CD14-positive monocyte (primary cell): ENCODE measurements at regions not wholly inside any gene's neighbourhood (a gene's known extent, or its start where the extent isn't known, plus 50 kb on each side); places are given as distances from the start of the nearest gene placed in this dataset.

ENCODE experiments used
- DNase-seq, 3 donors: peaks; one replicate each; pipeline ENCODE4 v3.0.0-alpha.2; 2011 to 2022
- H2AFZ ChIP-seq: 2 replicates; pipeline ENCODE4 v1.6.0; 2012; ENCODE audit warnings: mild to moderate bottlenecking, low read depth, low read length, inconsistent platforms; ENCODE audit not compliant: insufficient read depth, poor library complexity, severe bottlenecking
- H3K27ac ChIP-seq, 2 donors: 1 replicate in 1 of 2; 2 replicates in 1 of 2; pipeline ENCODE4 v1.5.1; 2012 to 2013; ENCODE audit warnings: low read length in 2 of 2, control low read depth in 1 of 2, inconsistent platforms in 1 of 2, low read depth in 1 of 2, mild to moderate bottlenecking in 1 of 2
- H3K27me3 ChIP-seq, 2 donors: one replicate each; pipeline versions ENCODE4 v1.6.0 to v1.6.1; 2011 to 2013; ENCODE audit warnings: low read length in 2 of 2; ENCODE audit not compliant: control insufficient read depth in 2 of 2, insufficient read depth in 2 of 2
- H3K36me3 ChIP-seq, 2 donors: replicated peaks in 1 of 2; 1 replicate in 1 of 2; 2 replicates in 1 of 2; pipeline versions ENCODE4 v1.5.1 to v1.6.1; 2012 to 2013; ENCODE audit warnings: low read length in 2 of 2, control low read depth in 1 of 2, inconsistent platforms in 1 of 2, mild to moderate bottlenecking in 1 of 2; ENCODE audit not compliant: insufficient read depth in 2 of 2, control insufficient read depth in 1 of 2
- H3K4me1 ChIP-seq, 2 donors: 1 replicate in 1 of 2; 2 replicates in 1 of 2; pipeline versions ENCODE4 v1.5.1 to v1.6.1; 2012 to 2013; ENCODE audit warnings: low read length in 2 of 2, control low read depth in 1 of 2, inconsistent platforms in 1 of 2, mild to moderate bottlenecking in 1 of 2, moderate library complexity in 1 of 2; ENCODE audit not compliant: insufficient read depth in 2 of 2, control insufficient read depth in 1 of 2
- H3K4me2 ChIP-seq: replicated peaks from 2 replicates; pipeline ENCODE3; 2012; ENCODE audit warnings: low read length, moderate library complexity, mild to moderate bottlenecking; ENCODE audit not compliant: poor library complexity, severe bottlenecking; ENCODE audit errors: extremely low read depth
- H3K4me3 ChIP-seq, 3 experiments: fragments of 200-600 bp in 1 of 3; sonication (generic) in 1 of 3; replicated peaks in 1 of 3; 1 replicate in 2 of 3; 2 replicates in 1 of 3; pipeline ENCODE4 v1.5.1; 2011 to 2013; ENCODE audit warnings: low read length in 3 of 3, mild to moderate bottlenecking in 3 of 3, control low read depth in 2 of 3, low read depth in 2 of 3, inconsistent platforms in 1 of 3, moderate library complexity in 1 of 3
- H3K79me2 ChIP-seq: 2 replicates; pipeline ENCODE4 v1.6.0; 2012; ENCODE audit warnings: mild to moderate bottlenecking, control low read depth, inconsistent platforms, low read length, moderate library complexity; ENCODE audit not compliant: insufficient read depth
- H3K9ac ChIP-seq: 2 replicates; pipeline ENCODE4 v1.6.0; 2017; ENCODE audit warnings: low read length, mild to moderate bottlenecking; ENCODE audit not compliant: insufficient read depth, poor library complexity, severe bottlenecking
- H3K9me3 ChIP-seq, 2 donors: replicated peaks in 1 of 2; 1 replicate in 1 of 2; 2 replicates in 1 of 2; pipeline versions ENCODE4 v1.5.1 to v1.6.1; 2012 to 2013; ENCODE audit warnings: low read length in 2 of 2, control low read depth in 1 of 2; ENCODE audit not compliant: control insufficient read depth in 1 of 2, insufficient read depth in 1 of 2
- H4K20me1 ChIP-seq: 2 replicates; pipeline ENCODE4 v1.6.0; 2012; ENCODE audit warnings: mild to moderate bottlenecking, low read length, control low read depth, moderate library complexity; ENCODE audit not compliant: insufficient read depth
- H3K27ac Mint-ChIP-seq, 7 donors: one replicate each; pipeline ENCODE4 v1.8.0; 2020; ENCODE audit warnings: mild to moderate bottlenecking in 7 of 7, mixed read lengths in 7 of 7, moderate library complexity in 6 of 7, inconsistent platforms in 2 of 7
- H3K27me3 Mint-ChIP-seq, 3 donors: one replicate each; pipeline ENCODE4 v1.8.0; 2021 to 2022; ENCODE audit warnings: low read depth in 3 of 3, mild to moderate bottlenecking in 3 of 3, mixed read lengths in 3 of 3, moderate library complexity in 3 of 3, inconsistent platforms in 1 of 3
- H3K36me3 Mint-ChIP-seq, 2 donors: one replicate each; pipeline ENCODE4 v1.8.0; 2020; ENCODE audit warnings: mixed read lengths in 2 of 2, inconsistent platforms in 1 of 2, mild to moderate bottlenecking in 1 of 2
- H3K4me1 Mint-ChIP-seq: one replicate; pipeline ENCODE4 v1.8.0; 2020; ENCODE audit warnings: mild to moderate bottlenecking, mixed read lengths
- H3K4me3 Mint-ChIP-seq, 2 donors: one replicate each; pipeline ENCODE4 v1.8.0; 2020; ENCODE audit warnings: mild to moderate bottlenecking in 2 of 2, mixed read lengths in 2 of 2, moderate library complexity in 1 of 2
- H3K9me3 Mint-ChIP-seq, 7 donors: one replicate each; pipeline ENCODE4 v1.8.0; 2020 to 2022; ENCODE audit warnings: mixed read lengths in 7 of 7, mild to moderate bottlenecking in 6 of 7, moderate library complexity in 6 of 7, inconsistent platforms in 2 of 7
- WGBS: methylation state at CpG from one replicate; pipeline ENCODE4 v1.1.5; 2013; ENCODE audit warnings: missing lambda C conversion rate; ENCODE audit not compliant: insufficient coverage; 5-methylcytosine and 5-hydroxymethylcytosine counted together
- intact Hi-C, 2 donors: fragments of 100-400 bp; cut with micrococcal nuclease; formaldehyde crosslinking; loops; one replicate each; pipeline versions ENCODE4 v1.15.0 to v1.15.1; 2023
- TF ChIP-seq, protein P1 (sequence below): fragments of 200-600 bp; IDR thresholded peaks from one replicate; pipeline ENCODE4 v1.8.0; 2022; ENCODE audit warnings: antibody characterized with exemption, mild to moderate bottlenecking

DNA sequence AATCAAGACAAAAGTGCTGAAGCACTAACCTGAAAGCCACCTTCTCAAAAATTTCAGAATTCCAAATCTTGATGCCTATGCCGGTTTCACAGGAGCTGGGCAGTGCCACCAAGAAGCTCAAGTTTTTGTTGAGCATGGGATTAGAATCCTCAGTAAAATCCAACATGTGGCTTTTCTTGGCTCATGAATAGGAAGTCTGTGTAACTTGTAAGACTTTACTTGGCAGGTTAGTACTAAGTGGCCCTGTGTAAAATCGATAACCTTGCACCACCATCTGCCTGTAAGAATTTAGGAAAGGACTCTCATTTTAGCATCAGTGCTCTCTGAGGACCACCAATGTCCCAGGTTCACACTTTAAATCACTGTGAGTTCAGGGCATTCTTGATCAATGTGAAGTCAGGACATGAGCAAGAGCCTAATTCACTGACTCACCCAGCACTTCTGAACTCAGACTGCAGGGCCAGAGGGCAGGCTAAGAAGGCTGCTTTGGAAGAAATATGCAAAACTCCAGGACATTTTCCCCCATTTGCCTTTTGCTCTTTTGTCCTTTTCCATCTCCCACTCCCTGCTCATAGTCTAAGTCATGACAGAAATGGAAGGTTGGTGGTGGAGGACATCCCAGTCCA is 113.2 kb downstream of the EDN1 start:
- Mint-ChIP-seq H3K27me3 (peaks cover 2 to 9% (median 3%) of the 10 kb centered on the region in 3 donors), H3K4me1 (no peaks in the 10 kb centered on the region), H3K36me3 (no peaks in the 10 kb centered on the region), H3K27ac (no peak overlapping the region), H3K9me3 (peaks cover 0 to 2% (median 0%) of the 10 kb centered on the region in 7 donors), H3K4me3 (no peak overlapping the region)
- H3K4me1 ChIP-seq = no peaks in the 10 kb centered on the region
- no peaks in the 10 kb centered on the region for H3K36me3 ChIP-seq
- no peak overlapping the region for H3K4me2 ChIP-seq
- no peak overlapping the region for H2AFZ ChIP-seq
- H3K4me3 ChIP-seq = no peak overlapping the region
- no peaks in the 10 kb centered on the region for H3K9me3 ChIP-seq
- H3K79me2 ChIP-seq = no peaks in the 10 kb centered on the region
- no peak overlapping the region for H3K27ac ChIP-seq
- H4K20me1 ChIP-seq = no peaks in the 10 kb centered on the region
- TF ChIP-seq, protein P1, sequence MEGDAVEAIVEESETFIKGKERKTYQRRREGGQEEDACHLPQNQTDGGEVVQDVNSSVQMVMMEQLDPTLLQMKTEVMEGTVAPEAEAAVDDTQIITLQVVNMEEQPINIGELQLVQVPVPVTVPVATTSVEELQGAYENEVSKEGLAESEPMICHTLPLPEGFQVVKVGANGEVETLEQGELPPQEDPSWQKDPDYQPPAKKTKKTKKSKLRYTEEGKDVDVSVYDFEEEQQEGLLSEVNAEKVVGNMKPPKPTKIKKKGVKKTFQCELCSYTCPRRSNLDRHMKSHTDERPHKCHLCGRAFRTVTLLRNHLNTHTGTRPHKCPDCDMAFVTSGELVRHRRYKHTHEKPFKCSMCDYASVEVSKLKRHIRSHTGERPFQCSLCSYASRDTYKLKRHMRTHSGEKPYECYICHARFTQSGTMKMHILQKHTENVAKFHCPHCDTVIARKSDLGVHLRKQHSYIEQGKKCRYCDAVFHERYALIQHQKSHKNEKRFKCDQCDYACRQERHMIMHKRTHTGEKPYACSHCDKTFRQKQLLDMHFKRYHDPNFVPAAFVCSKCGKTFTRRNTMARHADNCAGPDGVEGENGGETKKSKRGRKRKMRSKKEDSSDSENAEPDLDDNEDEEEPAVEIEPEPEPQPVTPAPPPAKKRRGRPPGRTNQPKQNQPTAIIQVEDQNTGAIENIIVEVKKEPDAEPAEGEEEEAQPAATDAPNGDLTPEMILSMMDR = no peak
- H3K27me3 ChIP-seq = no peaks in the 10 kb centered on the region
- no peak for DNase-seq
- 80% methylated on average over 1 of the region's 2 CpGs for WGBS
- intact Hi-C loops = no loop called here
- H3K9ac ChIP-seq = no peak overlapping the region

DNA sequence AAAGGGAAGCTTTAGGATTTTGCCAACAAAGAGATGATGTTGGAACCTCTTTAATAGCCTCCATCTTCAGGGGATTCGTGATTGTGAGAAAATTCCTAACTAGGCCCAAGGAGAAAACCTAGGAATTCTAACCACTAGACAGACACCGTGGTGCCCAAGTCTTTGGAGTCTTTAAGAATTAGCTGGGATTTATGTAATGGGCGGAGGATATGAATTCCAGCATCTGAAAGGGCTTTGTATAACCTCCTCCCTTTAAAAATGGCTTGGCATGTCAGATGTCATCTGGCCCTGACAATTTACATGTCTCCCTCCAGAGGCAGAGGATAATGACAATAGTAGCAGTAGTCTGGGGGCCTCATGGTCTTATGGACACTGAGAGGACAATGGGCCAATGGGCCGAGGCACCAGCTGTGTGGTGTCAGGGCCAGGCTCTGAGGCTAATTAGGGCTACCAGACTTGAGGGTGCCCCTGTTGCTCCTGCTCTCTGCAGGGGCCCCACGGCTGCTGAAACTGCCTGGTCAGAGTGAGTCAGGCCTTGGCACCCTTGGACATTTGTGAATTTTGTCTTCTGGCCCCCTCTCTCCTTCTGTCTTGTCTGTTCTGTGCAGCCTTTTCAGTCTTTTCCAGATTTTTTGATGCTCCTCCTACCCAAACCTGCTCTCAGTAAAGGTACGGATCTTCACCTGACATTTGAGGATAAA is 113.9 kb downstream of the EDN1 start:
- no peaks in the 10 kb centered on the region for H3K4me1 ChIP-seq
- no peaks in the 10 kb centered on the region for H3K27me3 ChIP-seq
- H3K4me2 ChIP-seq = no peak overlapping the region
- Mint-ChIP-seq H3K9me3 (peaks cover 0 to 2% (median 0%) of the 10 kb centered on the region in 7 donors), H3K36me3 (no peaks in the 10 kb centered on the region), H3K4me3 (no peak overlapping the region), H3K27ac (no peak overlapping the region), H3K4me1 (no peaks in the 10 kb centered on the region), H3K27me3 (peaks cover 2 to 9% (median 4%) of the 10 kb centered on the region in 3 donors)
- H2AFZ ChIP-seq = no peak overlapping the region
- TF ChIP-seq, protein P1 = no peak
- no peak for DNase-seq
- intact Hi-C loops = no loop called here
- H3K79me2 ChIP-seq = no peaks in the 10 kb centered on the region
- no peak overlapping the region for H3K9ac ChIP-seq
- no peaks in the 10 kb centered on the region for H4K20me1 ChIP-seq
- no peak overlapping the region for H3K4me3 ChIP-seq
- no peak overlapping the region for H3K27ac ChIP-seq
- no peaks in the 10 kb centered on the region for H3K36me3 ChIP-seq
- no peaks in the 10 kb centered on the region for H3K9me3 ChIP-seq
- 81% methylated on average over 2 of the region's 6 CpGs for WGBS
